Thyroid gland (tissue), 4 donors: ENCODE measurements at regions not wholly inside any gene's neighbourhood (a gene's known extent, or its start where the extent isn't known, plus 50 kb on each side); places are given as distances from the start of the nearest gene placed in this dataset.
"Not testable (repeated sequence)": the region's sequence is repeated elsewhere in the genome, so short reads cannot be mapped to it uniquely, and the experiment has no call there.

ENCODE experiments used
- DNase-seq, 2 donors: peaks; one replicate each; pipeline ENCODE4 v3.0.0-alpha.2; 2019
- H3K27ac ChIP-seq, 3 donors: fragments of 200-600 bp; sonication (generic); 1 replicate in 2 of 3; 2 replicates in 1 of 3; pipeline ENCODE4 v1.5.1; 2016 to 2019; ENCODE audit warnings: mild to moderate bottlenecking in 1 of 3, moderate library complexity in 1 of 3
- H3K27me3 ChIP-seq: fragments of 200-600 bp; sonication (generic); one replicate; pipeline ENCODE4 v1.5.1; 2019
- H3K36me3 ChIP-seq, 2 donors: fragments of 200-600 bp; sonication (generic); one replicate each; pipeline ENCODE4 v1.5.1; 2016 to 2019
- H3K4me1 ChIP-seq, 2 donors: fragments of 200-600 bp; sonication (generic); one replicate each; pipeline ENCODE4 v1.5.1; 2017 to 2019
- H3K4me3 ChIP-seq, 3 donors: fragments of 200-600 bp; sonication (generic); replicated peaks in 1 of 3; 1 replicate in 2 of 3; 2 replicates in 1 of 3; pipeline ENCODE4 v1.5.1; 2016; ENCODE audit warnings: mild to moderate bottlenecking in 1 of 3
- H3K9me3 ChIP-seq: fragments of 200-600 bp; sonication (generic); one replicate; pipeline ENCODE4 v1.5.1; 2017
- POLR2A ChIP-seq, 2 donors: fragments of 450-650 bp; IDR thresholded peaks; one replicate each; pipeline ENCODE4 v1.6.1; 2017; ENCODE audit warnings: antibody characterized with exemption in 2 of 2, mild to moderate bottlenecking in 2 of 2, moderate library complexity in 1 of 2
- WGBS, 2 donors: methylation state at CpG; one replicate each; pipeline ENCODE4 v1.1.5; 2017; 5-methylcytosine and 5-hydroxymethylcytosine counted together
- intact Hi-C: fragments of 100-400 bp; cut with DNase I; formaldehyde crosslinking; loops from one replicate; pipeline ENCODE4 v1.15.1; 2023
- TF ChIP-seq, protein P1 (sequence below), 6 experiments: fragments of 200-600 bp in 3 of 6; fragments of 450-650 bp in 3 of 6; sonication (generic) in 3 of 6; IDR thresholded peaks; one replicate each; pipeline ENCODE4 v1.5.1; 2016 to 2019; ENCODE audit warnings: antibody characterized with exemption in 6 of 6, mild to moderate bottlenecking in 2 of 6, inconsistent platforms in 1 of 6, moderate library complexity in 1 of 6

DNA sequence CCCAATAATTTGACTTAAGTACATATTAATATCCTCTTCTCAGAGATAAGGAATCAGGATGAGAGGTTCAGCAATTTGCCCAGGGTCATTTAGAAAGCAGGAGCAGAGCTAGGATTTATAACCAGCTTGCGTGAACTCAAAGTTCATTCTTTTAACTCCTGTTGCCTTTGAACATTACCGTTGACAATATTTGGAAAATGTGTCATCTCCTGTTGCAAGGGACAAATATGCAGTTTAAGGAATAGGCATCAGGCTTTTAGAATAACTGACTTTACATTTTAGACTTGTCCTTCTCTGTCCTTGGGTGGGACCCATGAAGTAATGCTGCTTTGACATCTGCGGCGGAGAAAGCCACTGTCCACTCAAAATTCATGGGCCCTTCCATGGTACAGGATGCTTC is 252.2 kb upstream of the RGMA start:
- Histone ChIP-seq H3K36me3 (no peaks in the 10 kb centered on the region), H3K27me3 (no peaks in the 10 kb centered on the region), H3K27ac (no peak overlapping the region), H3K4me3 (no peak overlapping the region), H3K4me1 (no peaks in the 10 kb centered on the region), H3K9me3 (no peaks in the 10 kb centered on the region)
- intact Hi-C loops = no loop called here
- WGBS, 2 donors = 85 to 97% methylated on average over 4 of the region's 4 CpGs
- DNase-seq = no peak
- TF ChIP-seq POLR2A (IDR thresholded peaks at IDR 0.05) = no peak
- TF ChIP-seq, protein P1, sequence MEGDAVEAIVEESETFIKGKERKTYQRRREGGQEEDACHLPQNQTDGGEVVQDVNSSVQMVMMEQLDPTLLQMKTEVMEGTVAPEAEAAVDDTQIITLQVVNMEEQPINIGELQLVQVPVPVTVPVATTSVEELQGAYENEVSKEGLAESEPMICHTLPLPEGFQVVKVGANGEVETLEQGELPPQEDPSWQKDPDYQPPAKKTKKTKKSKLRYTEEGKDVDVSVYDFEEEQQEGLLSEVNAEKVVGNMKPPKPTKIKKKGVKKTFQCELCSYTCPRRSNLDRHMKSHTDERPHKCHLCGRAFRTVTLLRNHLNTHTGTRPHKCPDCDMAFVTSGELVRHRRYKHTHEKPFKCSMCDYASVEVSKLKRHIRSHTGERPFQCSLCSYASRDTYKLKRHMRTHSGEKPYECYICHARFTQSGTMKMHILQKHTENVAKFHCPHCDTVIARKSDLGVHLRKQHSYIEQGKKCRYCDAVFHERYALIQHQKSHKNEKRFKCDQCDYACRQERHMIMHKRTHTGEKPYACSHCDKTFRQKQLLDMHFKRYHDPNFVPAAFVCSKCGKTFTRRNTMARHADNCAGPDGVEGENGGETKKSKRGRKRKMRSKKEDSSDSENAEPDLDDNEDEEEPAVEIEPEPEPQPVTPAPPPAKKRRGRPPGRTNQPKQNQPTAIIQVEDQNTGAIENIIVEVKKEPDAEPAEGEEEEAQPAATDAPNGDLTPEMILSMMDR (IDR thresholded peaks at IDR 0.05) = no peak

- WGBS, 2 donors = 81 to 87% methylated on average over 2 of the region's 2 CpGs
- H3K4me1 ChIP-seq = no peaks in the 10 kb centered on the region
- no peak for DNase-seq
- intact Hi-C loops = no loop called here
- no peaks in the 10 kb centered on the region for H3K36me3 ChIP-seq
- H3K27me3 ChIP-seq = no peaks in the 10 kb centered on the region
- no peak for TF ChIP-seq POLR2A (IDR thresholded peaks at IDR 0.05)
- TF ChIP-seq, protein P1 (IDR thresholded peaks at IDR 0.05) = no peak
- no peak overlapping the region for H3K27ac ChIP-seq
- H3K9me3 ChIP-seq = no peaks in the 10 kb centered on the region
- H3K4me3 ChIP-seq = no peak overlapping the region
Observed at GRCh38 chr15:93340406-93340805, 251.4 kb upstream of the RGMA start.

DNA sequence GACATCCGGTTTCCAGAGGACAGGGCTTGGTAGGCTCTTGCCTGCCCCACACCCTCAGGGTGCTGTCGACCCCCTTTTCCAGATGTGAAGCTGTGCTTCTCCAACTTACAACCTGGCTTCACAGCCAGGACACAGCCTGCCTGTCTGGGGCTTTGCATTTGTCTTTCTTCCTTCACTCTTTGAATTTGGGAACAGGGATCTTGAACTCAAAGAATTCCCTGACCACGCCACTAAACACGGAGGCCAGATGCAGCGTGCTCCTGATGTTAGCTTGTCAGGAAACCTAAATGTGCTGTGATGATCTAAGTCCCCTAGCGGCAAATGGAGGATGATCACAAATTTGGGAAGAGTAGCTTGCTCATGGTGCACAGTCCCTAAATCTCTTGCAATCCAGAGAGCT is 244.8 kb upstream of the RGMA start:
- no peak for TF ChIP-seq POLR2A (IDR thresholded peaks at IDR 0.05)
- TF ChIP-seq, protein P1 (IDR thresholded peaks at IDR 0.05) = no peak
- Histone ChIP-seq H3K27ac (no peak overlapping the region), H3K27me3 (no peaks in the 10 kb centered on the region), H3K4me3 (no peak overlapping the region), H3K9me3 (no peaks in the 10 kb centered on the region), H3K4me1 (no peaks in the 10 kb centered on the region), H3K36me3 (no peaks in the 10 kb centered on the region)
- intact Hi-C loops = no loop called here
- WGBS, 2 donors = 11 to 15% methylated on average over 6 of the region's 6 CpGs
- DNase-seq = no peak

DNA sequence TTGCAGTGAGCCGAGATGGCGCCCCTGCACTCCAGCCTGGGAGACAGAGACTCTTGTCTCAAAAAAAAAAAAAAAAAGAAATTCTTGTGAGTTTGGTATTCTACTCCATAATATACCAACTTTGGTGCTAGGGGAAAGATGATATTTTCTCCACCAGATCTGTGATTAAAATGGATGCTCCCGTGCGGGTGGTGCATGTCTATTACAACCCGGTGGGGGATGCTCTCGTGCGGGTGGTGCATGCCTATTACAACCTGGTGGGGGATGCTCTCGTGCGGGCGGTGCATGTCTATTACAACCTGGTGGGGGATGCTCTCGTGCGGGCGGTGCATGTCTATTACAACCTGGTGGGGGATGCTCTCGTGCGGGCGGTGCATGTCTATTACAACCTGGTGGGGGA is 244.1 kb upstream of the RGMA start:
- H3K4me1 ChIP-seq, H3K27me3 ChIP-seq, H3K36me3 ChIP-seq, H3K9me3 ChIP-seq, H3K27ac ChIP-seq, intact Hi-C loops, DNase-seq, H3K4me3 ChIP-seq: not testable (repeated sequence)
- WGBS, 2 donors = 20 to 24% methylated on average over 7 to 10 of the region's 16 CpGs

GRCh38 chr15:93332168-93332553 is 243.2 kb upstream of the RGMA start:
- TF ChIP-seq, protein P1 (IDR thresholded peaks at IDR 0.05) = no peak
- TF ChIP-seq POLR2A (IDR thresholded peaks at IDR 0.05) = no peak

GRCh38 chr15:93331545-93332167 is 242.6 kb upstream of the RGMA start:
- intact Hi-C loops = no loop called here
- Histone ChIP-seq H3K27me3 (no peaks in the 10 kb centered on the region), H3K36me3 (no peaks in the 10 kb centered on the region), H3K27ac (no peak overlapping the region), H3K9me3 (no peaks in the 10 kb centered on the region), H3K4me1 (no peaks in the 10 kb centered on the region), H3K4me3 (no peak overlapping the region)
- WGBS, 2 donors = 32 to 48% methylated on average over 9 of the region's 9 CpGs
- no peak for TF ChIP-seq POLR2A (IDR thresholded peaks at IDR 0.05)
- TF ChIP-seq, protein P1 (IDR thresholded peaks at IDR 0.05) = no peak
- DNase-seq = no peak

More at GRCh38 chr15:93332168-93332553, 243.2 kb upstream of the RGMA start:
- Histone ChIP-seq H3K9me3 (no peaks in the 10 kb centered on the region), H3K4me3 (no peak overlapping the region), H3K27ac (no peak overlapping the region), H3K4me1 (no peaks in the 10 kb centered on the region), H3K27me3 (no peaks in the 10 kb centered on the region), H3K36me3 (no peaks in the 10 kb centered on the region)
- intact Hi-C loops = no loop called here
- 36 to 40% methylated on average over 4 of the region's 4 CpGs for WGBS, 2 donors
- no peak for DNase-seq
